ENCODE measurements at regions not wholly inside any gene's neighbourhood (a gene's known extent, or its start where the extent isn't known, plus 50 kb on each side); places are given as distances from the start of the nearest gene placed in this dataset.

DNA sequence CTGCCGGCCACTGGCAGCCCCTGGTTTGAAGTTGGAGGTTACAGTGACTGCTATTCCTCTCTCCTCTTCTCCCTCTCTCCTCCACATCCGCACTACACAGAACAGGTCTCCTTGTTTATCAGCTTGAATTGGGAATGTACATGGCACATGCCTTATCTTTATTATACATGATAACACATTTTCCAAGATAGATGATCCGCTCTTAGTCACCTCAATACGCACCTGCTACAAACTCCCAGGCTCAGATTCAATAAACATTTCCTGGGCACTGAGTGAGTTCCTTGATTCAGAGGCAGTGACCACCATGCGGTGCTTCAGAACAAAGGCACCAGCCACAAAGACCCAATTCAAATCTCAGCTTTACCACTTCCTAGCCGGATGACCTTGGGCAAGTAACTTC lies 227.7 kb downstream of the TSHZ3 start:
- DNase-seq (ENCODE audit: extremely low read depth in 1 of 2, low read depth in 1 of 2) = no peak

DNA sequence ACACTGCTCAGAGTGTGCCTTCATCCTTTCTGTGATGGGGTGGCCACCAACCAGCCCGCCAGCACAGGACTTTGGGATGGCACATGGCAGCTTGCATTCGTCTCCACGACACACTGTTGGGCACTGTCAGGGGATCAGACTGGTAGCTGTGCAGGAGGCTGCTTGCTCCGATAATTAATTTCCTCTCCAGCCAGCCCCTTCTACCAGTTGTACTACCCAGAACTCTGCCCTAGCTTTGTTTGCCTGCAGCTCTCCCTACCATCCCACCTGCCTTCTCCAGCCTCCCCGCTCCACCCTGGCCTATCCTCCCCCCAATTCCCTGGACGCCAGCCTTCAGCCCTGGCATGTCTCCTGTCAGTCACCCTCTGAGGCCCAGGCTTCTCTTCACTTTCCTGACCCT lies 228.3 kb downstream of the TSHZ3 start:
- DNase-seq (ENCODE audit: extremely low read depth in 1 of 2, low read depth in 1 of 2) = no peak

- no peak for DNase-seq (ENCODE audit: extremely low read depth in 1 of 2, low read depth in 1 of 2)
Measured at GRCh38 chr19:31119951-31120690, 229.1 kb downstream of the TSHZ3 start.

DNA sequence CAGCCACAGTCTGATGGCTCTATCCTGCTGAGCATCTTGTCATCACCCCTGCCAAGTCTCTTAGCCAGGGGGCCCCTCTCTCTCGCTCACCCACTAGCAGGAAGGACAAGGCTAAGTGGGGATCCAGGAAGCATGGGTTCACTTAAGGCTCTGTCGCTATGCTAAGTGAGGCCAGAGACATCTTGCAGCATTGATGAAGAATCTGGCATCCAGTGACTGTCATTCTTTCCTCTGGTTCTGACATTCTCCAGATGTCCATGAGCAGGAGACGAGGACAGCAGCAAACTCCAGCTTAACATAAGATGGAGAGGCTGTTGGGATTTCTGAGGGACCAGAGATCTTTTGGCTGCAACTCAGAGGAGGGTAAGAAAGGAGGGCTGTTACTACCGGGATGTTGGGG lies 230.2 kb downstream of the TSHZ3 start:
- no peak for DNase-seq (ENCODE audit: extremely low read depth in 1 of 2, low read depth in 1 of 2)

GRCh38 chr19:31118287-31118955 lies 230.8 kb downstream of the TSHZ3 start:
- no peak for DNase-seq (ENCODE audit: extremely low read depth in 1 of 2, low read depth in 1 of 2)

GRCh38 chr19:31114585-31114984 lies 234.7 kb downstream of the TSHZ3 start:
- DNase-seq (ENCODE audit: extremely low read depth in 1 of 2, low read depth in 1 of 2) = no peak

DNA sequence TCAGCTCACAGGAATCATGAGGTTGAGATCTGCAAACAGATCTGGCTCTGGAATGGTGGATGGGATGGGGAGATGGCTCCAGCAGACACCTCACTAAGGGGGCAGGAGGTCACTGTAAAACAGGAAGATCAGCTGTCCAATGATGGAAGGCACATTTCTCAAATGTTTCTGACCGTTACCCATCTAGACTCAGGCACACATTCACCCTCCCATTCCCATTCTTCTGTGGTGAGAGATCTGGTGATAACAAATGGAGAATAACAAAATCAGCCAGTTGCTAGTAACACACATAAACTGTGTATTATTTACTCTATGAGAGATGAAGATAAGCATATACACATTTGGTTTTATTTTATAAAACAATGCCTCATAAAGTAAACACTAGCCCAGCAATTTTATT lies 235.9 kb downstream of the TSHZ3 start:
- DNase-seq (ENCODE audit: extremely low read depth in 1 of 2, low read depth in 1 of 2) = no peak

DNA sequence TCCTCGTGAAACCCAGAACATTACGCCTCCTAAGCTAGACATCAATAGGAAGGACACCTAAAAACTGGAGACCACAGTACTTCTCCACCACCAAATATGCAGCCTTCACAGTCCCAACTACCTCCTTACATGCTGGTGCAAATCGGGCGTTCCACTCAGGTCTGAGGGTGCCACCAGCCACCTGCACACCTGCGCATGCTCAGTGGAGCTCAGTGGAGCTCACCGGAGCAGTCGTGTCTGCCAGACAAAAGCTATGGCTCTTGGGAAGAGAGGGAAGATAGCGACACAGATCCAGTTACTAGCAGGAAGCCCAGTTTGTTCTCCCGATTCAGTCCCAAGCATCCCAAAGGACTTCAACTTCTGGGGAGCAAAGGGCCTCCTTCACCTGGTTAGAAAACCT lies 237.1 kb downstream of the TSHZ3 start:
- no peak for DNase-seq (ENCODE audit: extremely low read depth in 1 of 2, low read depth in 1 of 2)

- no peak for DNase-seq (ENCODE audit: extremely low read depth in 1 of 2, low read depth in 1 of 2)
Measured at GRCh38 chr19:31111741-31112140, 237.5 kb downstream of the TSHZ3 start.

DNA sequence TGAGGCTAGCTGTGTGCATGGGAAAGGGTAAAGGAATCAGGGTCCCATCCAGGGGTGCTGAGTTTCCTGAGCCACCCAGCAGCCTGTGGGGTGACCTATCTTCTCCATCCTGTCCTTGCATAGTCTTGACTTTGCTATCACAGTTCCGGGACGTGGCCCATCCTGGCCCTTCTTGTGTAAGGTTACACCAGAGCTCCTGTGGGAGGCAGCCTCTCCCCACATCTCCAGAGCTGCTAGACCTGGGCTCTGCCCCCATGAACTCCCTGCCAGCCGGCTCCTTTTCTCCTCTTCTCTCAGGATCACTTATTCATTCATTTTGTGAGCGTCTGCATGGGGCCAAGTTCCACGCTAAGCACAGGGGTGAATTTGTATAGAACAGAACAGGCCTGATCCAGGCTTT lies 238.9 kb downstream of the TSHZ3 start:
- DNase-seq (ENCODE audit: extremely low read depth in 1 of 2, low read depth in 1 of 2) = peak in 1 of 2 donors; percentile 1

GRCh38 chr19:31109636-31110035 lies 239.6 kb downstream of the TSHZ3 start:
- no peak for DNase-seq (ENCODE audit: extremely low read depth in 1 of 2, low read depth in 1 of 2)

- DNase-seq (ENCODE audit: extremely low read depth in 1 of 2, low read depth in 1 of 2) = no peak
Measured at GRCh38 chr19:31107096-31107495, 242.1 kb downstream of the TSHZ3 start.

DNA sequence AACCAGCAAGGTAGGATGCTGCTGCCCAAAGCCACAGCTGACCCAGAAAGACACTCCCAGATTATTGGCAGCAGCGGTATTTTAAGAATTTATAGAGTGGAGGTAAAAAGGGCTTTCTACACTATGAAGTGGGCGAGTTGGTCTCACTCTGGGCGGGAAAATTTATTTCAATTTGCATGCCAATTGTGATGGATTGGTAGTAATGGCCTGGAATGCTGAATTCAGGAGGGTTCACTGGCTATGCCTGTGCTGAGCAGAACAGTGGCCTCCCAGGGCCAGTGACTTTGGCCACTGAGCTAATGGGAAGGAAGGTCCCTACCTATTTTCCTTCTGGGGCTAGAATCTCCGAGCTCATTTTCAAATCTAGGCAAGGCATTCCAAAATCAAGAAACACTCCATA lies 243.5 kb downstream of the TSHZ3 start:
- DNase-seq (ENCODE audit: extremely low read depth in 1 of 2, low read depth in 1 of 2) = no peak

GRCh38 chr19:31104451-31104850 lies 244.8 kb downstream of the TSHZ3 start:
- DNase-seq (ENCODE audit: extremely low read depth in 1 of 2, low read depth in 1 of 2) = no peak

DNA sequence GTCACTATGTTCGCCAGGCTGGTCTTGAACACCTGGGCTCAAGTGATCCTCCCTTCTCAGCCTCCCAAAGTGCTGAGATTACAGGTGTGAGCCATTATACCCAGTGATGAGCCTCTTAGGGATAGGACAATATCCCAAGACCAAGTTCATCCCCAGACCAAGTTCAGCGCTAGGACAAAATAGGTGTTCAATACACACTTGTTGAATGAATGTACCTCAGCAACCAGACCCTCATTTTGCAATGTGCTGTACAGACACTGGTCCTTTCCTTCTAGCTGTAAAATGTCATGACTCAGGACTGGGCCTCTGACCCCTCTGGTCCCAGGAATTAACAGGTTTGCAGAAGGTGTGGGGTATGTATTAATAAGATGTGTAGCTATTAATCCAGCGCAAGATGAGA lies 246.0 kb downstream of the TSHZ3 start:
- no peak for DNase-seq (ENCODE audit: extremely low read depth in 1 of 2, low read depth in 1 of 2)

DNA sequence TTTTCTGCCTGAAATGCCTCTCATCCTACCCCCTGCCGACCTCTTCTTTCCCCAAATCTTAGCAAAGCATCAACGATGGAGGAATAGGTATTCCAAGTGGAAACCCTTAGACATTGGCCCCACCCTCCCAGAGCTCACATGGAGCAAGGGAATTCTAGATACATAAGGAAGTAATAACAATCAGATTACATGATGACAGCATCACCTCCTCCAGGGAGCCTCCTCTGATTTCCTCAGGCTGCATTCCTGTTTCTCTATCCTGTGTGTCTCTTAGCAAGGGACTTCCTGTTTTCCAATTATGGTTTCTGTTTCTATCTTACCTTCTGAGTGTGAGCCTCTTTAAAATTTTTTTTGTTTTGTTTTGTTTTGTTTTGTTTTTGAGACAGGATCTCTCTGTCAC lies 246.6 kb downstream of the TSHZ3 start:
- no peak for DNase-seq (ENCODE audit: extremely low read depth in 1 of 2, low read depth in 1 of 2)

DNA sequence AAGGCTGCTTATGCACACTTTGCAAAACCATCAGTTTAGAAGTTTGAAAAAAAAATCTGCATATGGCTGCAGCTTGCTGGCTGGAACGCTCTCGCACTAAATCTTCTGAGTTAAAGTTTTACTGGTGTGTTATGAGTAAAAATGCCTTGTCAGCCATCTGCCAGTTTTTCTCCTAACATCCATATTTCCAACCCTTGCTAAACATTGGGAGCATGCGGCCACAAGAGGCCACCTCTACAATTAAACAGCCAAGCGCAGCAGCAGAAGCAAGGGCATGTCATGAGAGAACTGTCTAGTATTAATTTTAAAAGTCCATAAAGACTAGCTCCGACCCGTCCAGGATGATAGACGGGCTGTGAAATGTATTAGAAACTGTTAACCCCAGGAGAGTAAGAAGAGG lies 248.3 kb downstream of the TSHZ3 start:
- no peak for DNase-seq (ENCODE audit: extremely low read depth in 1 of 2, low read depth in 1 of 2)

GRCh38 chr19:31100206-31100590 lies 249.0 kb downstream of the TSHZ3 start:
- DNase-seq (ENCODE audit: extremely low read depth in 1 of 2, low read depth in 1 of 2) = no peak

- DNase-seq (ENCODE audit: extremely low read depth in 1 of 2, low read depth in 1 of 2) = no peak
Measured at GRCh38 chr19:31099515-31100205, 249.6 kb downstream of the TSHZ3 start.

- no peak for DNase-seq (ENCODE audit: extremely low read depth in 1 of 2, low read depth in 1 of 2)
Measured at GRCh38 chr19:31098836-31099235, 250.4 kb downstream of the TSHZ3 start.

DNA sequence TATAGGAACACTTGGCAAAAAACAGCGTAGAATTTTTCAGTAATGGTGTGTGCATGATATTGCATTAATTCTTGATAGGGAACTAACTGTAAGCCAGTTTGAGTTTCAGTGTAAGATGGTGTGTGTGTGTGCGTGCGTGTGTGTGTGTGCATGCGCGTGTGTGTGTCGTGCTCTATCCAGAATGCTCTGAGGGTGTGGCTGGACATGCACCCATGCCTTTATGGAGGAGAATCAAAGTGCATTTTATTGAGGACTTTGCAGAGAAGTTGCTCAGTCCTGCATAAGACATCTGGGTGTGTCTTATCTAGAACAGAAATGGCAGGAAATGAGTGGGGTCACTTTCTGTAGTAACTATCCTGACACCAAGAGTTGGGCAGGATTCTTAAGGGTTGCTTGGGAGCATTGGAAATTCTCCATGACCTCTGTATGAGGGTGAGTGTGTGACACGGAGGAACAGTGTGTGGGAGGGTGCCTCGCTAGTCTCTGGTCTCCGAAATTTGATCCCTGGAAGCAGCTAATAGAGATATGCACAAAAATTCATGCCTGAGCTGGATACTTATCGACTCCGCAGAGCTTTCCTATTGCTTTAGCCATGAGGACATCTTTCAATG lies 252.2 kb downstream of the TSHZ3 start:
- no peak for DNase-seq (ENCODE audit: extremely low read depth in 1 of 2, low read depth in 1 of 2)

Measured in stimulated activated CD8-positive, alpha-beta memory T cell treated with anti-CD3 and anti-CD28 coated beads, Interleukin-7, amount 100 ng/mL, for 48 hours (primary cell).